Peyer's patch (tissue), 4 donors: ENCODE measurements at regions not wholly inside any gene's neighbourhood (a gene's known extent, or its start where the extent isn't known, plus 50 kb on each side); places are given as distances from the start of the nearest gene placed in this dataset.

ENCODE experiments used
- DNase-seq, 3 donors: peaks; one replicate each; pipeline ENCODE4 v3.0.0-alpha.2; 2017 to 2019
- H3K27ac ChIP-seq, 4 donors: fragments of 200-600 bp; sonication (generic); one replicate each; pipeline ENCODE4 v1.5.1; 2016 to 2019
- H3K27me3 ChIP-seq, 2 donors: fragments of 200-600 bp; sonication (generic); one replicate each; pipeline ENCODE4 v1.5.1; 2019
- H3K36me3 ChIP-seq, 3 donors: fragments of 200-600 bp; sonication (generic); one replicate each; pipeline ENCODE4 v1.5.1; 2016 to 2019
- H3K4me1 ChIP-seq, 4 donors: fragments of 200-600 bp; sonication (generic); one replicate each; pipeline ENCODE4 v1.5.1; 2016 to 2019
- H3K4me3 ChIP-seq, 4 donors: fragments of 200-600 bp; sonication (generic); 1 replicate in 3 of 4; 2 replicates in 1 of 4; pipeline ENCODE4 v1.5.1; 2016 to 2019; ENCODE audit warnings: mild to moderate bottlenecking in 1 of 4
- H3K9me3 ChIP-seq, 4 donors: fragments of 200-600 bp; sonication (generic); one replicate each; pipeline ENCODE4 v1.5.1; 2016 to 2019; ENCODE audit warnings: mild to moderate bottlenecking in 1 of 4
- CTCF ChIP-seq, 6 experiments: fragments of 450-650 bp in 4 of 6; fragments of 200-600 bp in 2 of 6; sonication (generic) in 1 of 6; IDR thresholded peaks; one replicate each; pipeline ENCODE4 v1.5.1; 2017 to 2019; ENCODE audit warnings: antibody characterized with exemption in 6 of 6, mild to moderate bottlenecking in 3 of 6, moderate library complexity in 1 of 6
- POLR2A ChIP-seq, 2 donors: fragments of 450-650 bp; IDR thresholded peaks; one replicate each; pipeline ENCODE4 v1.5.1; 2017; ENCODE audit warnings: antibody characterized with exemption in 2 of 2, mild to moderate bottlenecking in 2 of 2, moderate library complexity in 2 of 2

DNA sequence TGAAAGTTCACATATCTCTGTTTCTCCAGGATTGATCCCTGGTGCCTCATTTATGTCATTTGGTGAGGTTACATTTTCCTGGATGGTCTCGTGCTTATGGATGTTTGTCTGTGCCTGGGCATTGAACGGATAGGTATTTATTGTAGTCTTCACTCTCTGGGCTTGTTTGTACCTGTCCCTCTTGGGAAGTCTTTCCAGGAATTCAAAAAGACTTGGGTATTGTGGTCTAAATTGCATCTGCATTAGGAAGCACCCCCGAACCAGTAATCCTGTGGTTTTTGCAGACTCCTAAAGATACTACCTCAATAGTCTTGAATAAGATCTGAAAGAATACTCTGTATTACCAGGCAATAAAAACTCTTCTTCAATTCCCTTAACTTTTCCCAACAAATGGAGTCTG, 720.8 kb downstream of the SLC6A15 start:
- no peak overlapping the region for H3K27ac ChIP-seq
- H3K4me1 ChIP-seq: no peaks in the 10 kb centered on the region
- DNase-seq: no peak
- no peak overlapping the region for H3K4me3 ChIP-seq
- no peaks in the 10 kb centered on the region for H3K9me3 ChIP-seq
- H3K27me3 ChIP-seq: no peaks in the 10 kb centered on the region
- TF ChIP-seq POLR2A (IDR thresholded peaks at IDR 0.05) (no peak), CTCF (IDR thresholded peaks at IDR 0.05) (no peak)
- no peaks in the 10 kb centered on the region for H3K36me3 ChIP-seq

- Histone ChIP-seq H3K4me3 (no peak overlapping the region), H3K27ac (no peak overlapping the region), H3K4me1 (no peaks in the 10 kb centered on the region), H3K9me3 (no peaks in the 10 kb centered on the region), H3K27me3 (no peaks in the 10 kb centered on the region), H3K36me3 (no peaks in the 10 kb centered on the region)
- DNase-seq: no peak
- TF ChIP-seq POLR2A (IDR thresholded peaks at IDR 0.05) (no peak), CTCF (IDR thresholded peaks at IDR 0.05) (no peak)
Observed at GRCh38 chr12:84186433-84186832, 726.2 kb downstream of the SLC6A15 start.

DNA sequence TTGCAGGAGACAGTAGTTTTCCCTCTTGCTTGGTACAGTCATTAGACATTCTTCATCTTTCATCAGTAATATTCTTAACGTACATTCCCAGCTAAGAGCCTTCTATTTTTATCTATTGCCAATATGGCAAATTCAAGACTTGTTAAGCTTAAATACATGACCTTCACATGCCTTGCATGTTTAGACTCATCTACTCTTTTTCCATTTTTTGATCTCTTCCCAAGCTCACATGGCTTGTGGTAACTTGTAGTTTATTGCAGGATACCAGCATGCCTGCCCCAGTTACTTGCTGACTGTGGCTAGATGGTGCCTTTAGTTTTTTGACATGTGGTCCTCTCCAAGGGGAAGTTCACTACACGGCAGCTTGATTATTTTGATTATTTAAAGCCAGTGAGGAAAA, 729.0 kb downstream of the SLC6A15 start:
- Histone ChIP-seq H3K27ac (no peak overlapping the region), H3K4me3 (no peak overlapping the region), H3K4me1 (no peaks in the 10 kb centered on the region), H3K27me3 (no peaks in the 10 kb centered on the region), H3K36me3 (no peaks in the 10 kb centered on the region), H3K9me3 (no peaks in the 10 kb centered on the region)
- DNase-seq: no peak
- no peak for TF ChIP-seq POLR2A (IDR thresholded peaks at IDR 0.05)
- no peak for TF ChIP-seq CTCF (IDR thresholded peaks at IDR 0.05)

GRCh38 chr12:84174115-84174514, 738.5 kb downstream of the SLC6A15 start:
- H3K36me3 ChIP-seq: no peaks in the 10 kb centered on the region
- H3K27ac ChIP-seq: no peak overlapping the region
- no peaks in the 10 kb centered on the region for H3K27me3 ChIP-seq
- H3K9me3 ChIP-seq: no peaks in the 10 kb centered on the region
- DNase-seq: no peak
- no peak overlapping the region for H3K4me3 ChIP-seq
- H3K4me1 ChIP-seq: no peaks in the 10 kb centered on the region
- TF ChIP-seq CTCF (IDR thresholded peaks at IDR 0.05) (no peak), POLR2A (IDR thresholded peaks at IDR 0.05) (no peak)

DNA sequence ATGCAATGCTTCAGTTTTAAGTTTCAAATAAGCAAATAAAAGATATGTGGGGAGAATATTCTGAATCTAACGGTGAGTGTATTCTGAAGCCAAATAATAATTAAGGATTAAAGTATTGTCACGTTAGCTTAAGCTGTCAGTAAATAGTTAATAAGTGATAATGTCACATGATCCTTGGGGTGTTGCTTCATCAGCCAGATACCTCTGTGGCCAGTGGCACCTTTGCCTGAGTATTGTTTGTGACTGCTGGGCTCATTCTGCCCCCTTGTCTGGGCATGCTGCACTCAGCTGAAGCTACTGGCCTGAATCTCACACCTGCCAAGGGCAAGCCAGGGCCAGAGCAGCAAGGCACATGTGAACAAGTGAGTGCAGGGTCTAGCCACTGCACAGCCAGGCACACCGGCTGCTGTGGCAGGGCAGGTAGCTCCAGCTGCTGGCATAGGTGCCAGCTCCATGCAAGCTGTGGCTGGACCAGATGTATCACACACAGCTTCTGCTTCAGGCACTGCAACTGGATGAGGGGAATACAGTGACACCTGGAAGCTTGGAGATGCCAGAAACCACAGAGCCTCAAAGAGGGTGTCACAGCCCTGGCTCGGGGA, 739.7 kb downstream of the SLC6A15 start:
- Histone ChIP-seq H3K9me3 (no peaks in the 10 kb centered on the region), H3K4me1 (no peaks in the 10 kb centered on the region), H3K27ac (no peak overlapping the region), H3K4me3 (no peak overlapping the region), H3K27me3 (no peaks in the 10 kb centered on the region), H3K36me3 (no peaks in the 10 kb centered on the region)
- no peak for DNase-seq
- TF ChIP-seq POLR2A (IDR thresholded peaks at IDR 0.05): no peak
- no peak for TF ChIP-seq CTCF (IDR thresholded peaks at IDR 0.05)

DNA sequence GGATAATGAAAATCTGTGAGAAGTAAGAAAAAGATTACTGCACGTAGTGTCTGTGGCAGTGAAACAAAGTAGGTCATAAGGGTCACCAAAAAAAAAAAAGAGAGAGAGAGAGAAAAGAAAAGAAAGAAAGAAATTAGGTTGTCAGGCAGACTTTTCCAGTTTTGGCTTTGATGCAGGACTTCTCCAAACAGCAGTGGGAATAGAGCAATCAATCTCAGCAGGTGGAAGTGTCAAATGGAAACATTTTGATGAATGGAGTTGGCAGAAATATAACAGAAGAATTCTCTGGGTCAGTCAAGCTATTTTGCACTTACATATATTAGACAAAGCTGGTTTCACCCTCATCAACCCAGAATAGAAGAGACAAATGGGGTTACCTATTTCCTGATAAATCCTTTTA, 745.8 kb downstream of the SLC6A15 start:
- Histone ChIP-seq H3K27ac (no peak overlapping the region), H3K4me3 (no peak overlapping the region), H3K27me3 (no peaks in the 10 kb centered on the region), H3K4me1 (no peaks in the 10 kb centered on the region), H3K9me3 (no peaks in the 10 kb centered on the region), H3K36me3 (no peaks in the 10 kb centered on the region)
- TF ChIP-seq POLR2A (IDR thresholded peaks at IDR 0.05) (no peak), CTCF (IDR thresholded peaks at IDR 0.05) (no peak)
- DNase-seq: no peak
